Esophagus muscularis mucosa (tissue), 4 donors: ENCODE measurements at regions not wholly inside any gene's neighbourhood (a gene's known extent, or its start where the extent isn't known, plus 50 kb on each side); places are given as distances from the start of the nearest gene placed in this dataset.

ENCODE experiments used
- DNase-seq: peaks from one replicate; pipeline ENCODE4 v3.0.0-alpha.2; 2017; ENCODE audit errors: extremely low spot score
- H3K27ac ChIP-seq, 4 donors: fragments of 200-600 bp; sonication (generic); replicated peaks in 1 of 4; 1 replicate in 3 of 4; 2 replicates in 1 of 4; pipeline ENCODE4 v1.5.1; 2016 to 2019; ENCODE audit warnings: mild to moderate bottlenecking in 1 of 4
- H3K27me3 ChIP-seq, 4 donors: fragments of 200-600 bp; sonication (generic); one replicate each; pipeline versions ENCODE4 v1.5.1 to v1.6.0; 2016 to 2019
- H3K36me3 ChIP-seq, 4 donors: fragments of 200-600 bp; sonication (generic); one replicate each; pipeline ENCODE4 v1.5.1; 2016 to 2019
- H3K4me1 ChIP-seq, 4 donors: fragments of 200-600 bp; sonication (generic); one replicate each; pipeline ENCODE4 v1.5.1; 2016 to 2019
- H3K4me3 ChIP-seq, 4 donors: fragments of 200-600 bp; sonication (generic); 1 replicate in 2 of 4; 2 replicates in 2 of 4; pipeline ENCODE4 v1.5.1; 2016 to 2019; ENCODE audit warnings: mild to moderate bottlenecking in 4 of 4, moderate library complexity in 1 of 4
- H3K9me3 ChIP-seq, 4 donors: fragments of 200-600 bp; sonication (generic); 1 replicate in 3 of 4; 2 replicates in 1 of 4; pipeline ENCODE4 v1.5.1; 2016 to 2019
- CTCF ChIP-seq, 3 experiments: fragments of 200-600 bp in 2 of 3; fragments of 450-650 bp in 1 of 3; sonication (generic) in 2 of 3; IDR thresholded peaks; one replicate each; pipeline ENCODE4 v1.5.1; 2017 to 2019; ENCODE audit warnings: antibody characterized with exemption in 3 of 3, mild to moderate bottlenecking in 2 of 3, moderate library complexity in 1 of 3
- EP300 ChIP-seq: sonication (generic); formaldehyde crosslinking; IDR thresholded peaks from one replicate; pipeline ENCODE4 v1.6.1; 2017; ENCODE audit warnings: antibody characterized with exemption
- POLR2A ChIP-seq: fragments of 450-650 bp; IDR thresholded peaks from one replicate; pipeline ENCODE4 v1.6.1; 2017; ENCODE audit warnings: antibody characterized with exemption, moderate library complexity, mild to moderate bottlenecking, low read depth
- POLR2AphosphoS5 ChIP-seq, 2 donors: sonication (generic); formaldehyde crosslinking; IDR thresholded peaks; one replicate each; pipeline ENCODE4 v1.6.1; 2017; ENCODE audit warnings: antibody characterized with exemption in 2 of 2
- WGBS: methylation state at CpG from one replicate; pipeline ENCODE4 v1.1.5; 2018; 5-methylcytosine and 5-hydroxymethylcytosine counted together
- intact Hi-C: fragments of 100-400 bp; cut with DNase I; formaldehyde crosslinking; loops from one replicate; pipeline ENCODE4 v1.15.1; 2023

- no peaks in the 10 kb centered on the region for H3K9me3 ChIP-seq
- H3K4me1 ChIP-seq: no peaks in the 10 kb centered on the region
- intact Hi-C loops: no loop called here
- WGBS: 76% methylated on average over 4 of the region's 4 CpGs
- no peak for DNase-seq
- no peaks in the 10 kb centered on the region for H3K36me3 ChIP-seq
- no peaks in the 10 kb centered on the region for H3K27me3 ChIP-seq
- H3K4me3 ChIP-seq: no peak overlapping the region
- no peak for TF ChIP-seq POLR2A
- TF ChIP-seq POLR2AphosphoS5 (IDR thresholded peaks at IDR 0.05): no peak
- TF ChIP-seq EP300: no peak
- no peak for TF ChIP-seq CTCF (IDR thresholded peaks at IDR 0.05)
- no peak overlapping the region for H3K27ac ChIP-seq
These were observed 88.4 kb downstream of the ENC1 start for GRCh38 chr5:74552101-74552500.

GRCh38 chr5:74550927-74551326, 89.6 kb downstream of the ENC1 start:
- Histone ChIP-seq H3K27me3 (no peaks in the 10 kb centered on the region), H3K36me3 (no peaks in the 10 kb centered on the region), H3K27ac (no peak overlapping the region), H3K9me3 (no peaks in the 10 kb centered on the region), H3K4me1 (no peaks in the 10 kb centered on the region), H3K4me3 (no peak overlapping the region)
- no peak for DNase-seq
- no peak for TF ChIP-seq CTCF (IDR thresholded peaks at IDR 0.05)
- no peak for TF ChIP-seq POLR2A
- TF ChIP-seq EP300: no peak
- TF ChIP-seq POLR2AphosphoS5 (IDR thresholded peaks at IDR 0.05): no peak
- WGBS: 72% methylated on average over 4 of the region's 4 CpGs
- intact Hi-C loops: no loop called here

- Histone ChIP-seq H3K4me1 (no peaks in the 10 kb centered on the region), H3K27ac (no peak overlapping the region), H3K36me3 (no peaks in the 10 kb centered on the region), H3K9me3 (no peaks in the 10 kb centered on the region), H3K4me3 (no peak overlapping the region), H3K27me3 (no peaks in the 10 kb centered on the region)
- 77% methylated on average over 3 of the region's 3 CpGs for WGBS
- intact Hi-C loops: no loop called here
- no peak for DNase-seq
- TF ChIP-seq EP300 (no peak), CTCF (IDR thresholded peaks at IDR 0.05) (no peak), POLR2AphosphoS5 (IDR thresholded peaks at IDR 0.05) (no peak), POLR2A (no peak)
These were observed 91.1 kb downstream of the ENC1 start for GRCh38 chr5:74549384-74549783.

GRCh38 chr5:74546796-74547195, 93.7 kb downstream of the ENC1 start:
- DNase-seq: no peak
- H3K4me1 ChIP-seq: peaks cover 0 to 17% (median 13%) of the 10 kb centered on the region in 4 donors
- WGBS: 71% methylated on average over 1 of the region's 1 CpG
- H3K27me3 ChIP-seq: no peaks in the 10 kb centered on the region
- H3K27ac ChIP-seq: no peak overlapping the region
- no peaks in the 10 kb centered on the region for H3K9me3 ChIP-seq
- no peak for TF ChIP-seq POLR2AphosphoS5 (IDR thresholded peaks at IDR 0.05)
- TF ChIP-seq CTCF (IDR thresholded peaks at IDR 0.05): no peak
- no peak for TF ChIP-seq EP300
- TF ChIP-seq POLR2A: no peak
- no peaks in the 10 kb centered on the region for H3K36me3 ChIP-seq
- intact Hi-C loops: no loop called here
- no peak overlapping the region for H3K4me3 ChIP-seq

GRCh38 chr5:74544811-74545210, 95.7 kb downstream of the ENC1 start:
- Histone ChIP-seq H3K27me3 (no peaks in the 10 kb centered on the region), H3K36me3 (no peaks in the 10 kb centered on the region), H3K4me3 (no peak overlapping the region), H3K27ac (no peak overlapping the region), H3K4me1 (peaks cover 4 to 33% (median 24%) of the 10 kb centered on the region in 4 donors), H3K9me3 (no peaks in the 10 kb centered on the region)
- no peak for TF ChIP-seq POLR2AphosphoS5 (IDR thresholded peaks at IDR 0.05)
- no peak for TF ChIP-seq CTCF (IDR thresholded peaks at IDR 0.05)
- no peak for TF ChIP-seq POLR2A
- TF ChIP-seq EP300: no peak
- intact Hi-C loops: no loop called here
- 98% methylated on average over 2 of the region's 2 CpGs for WGBS
- DNase-seq: no peak
